HepG2 (cell line): ENCODE measurements at regions not wholly inside any gene's neighbourhood (a gene's known extent, or its start where the extent isn't known, plus 50 kb on each side); places are given as distances from the start of the nearest gene placed in this dataset.
"Not testable (repeated sequence)": the region's sequence is repeated elsewhere in the genome, so short reads cannot be mapped to it uniquely, and the experiment has no call there.

Source experiments
- ATAC-seq: fragments of 200-7000 bp; cut with Tn5 transposase; 3 replicates; pipeline ENCODE4 v1.9.1; 2020; ENCODE audit warnings: mild to moderate bottlenecking, moderate library complexity
- BruUV-seq: library from RNA; stranded (reverse); fragments of 400-500 nt; replicated peaks from 2 replicates; lab custom pipeline; 2021; lab: Mats Ljungman, UMichigan
- CTCF ChIA-PET: fragments of 300-600 bp; formaldehyde crosslinking; extraction: SDS; loops from one replicate; lab custom pipeline; 2021; ENCODE audit warnings: low total read pairs, inconsistent platforms, low intra/inter-chr PET ratio; lab: Yijun Ruan, JAX
- POLR2A ChIA-PET: fragments of 350-600 bp; sonication (Branson Sonifier 250); formaldehyde crosslinking; loops from one replicate; lab custom pipeline; 2020; ENCODE audit warnings: antibody characterized with exemption, inconsistent platforms; lab: Yijun Ruan, JAX
- DNase-seq: peaks from one replicate; pipeline ENCODE4 v3.0.0-alpha.2; 2015; ENCODE audit warnings: low spot score
- FAIRE-seq: peaks from 3 replicates; lab custom pipeline; 2011; peaks lifted over from hg19 to GRCh38; lab: Jason Lieb, UNC
- H2AFZ ChIP-seq: one replicate; pipeline ENCODE4 v1.6.1; 2011; ENCODE audit warnings: low read length, inconsistent platforms
- H3K27ac ChIP-seq: fragments of 300-600 bp; 3 replicates; pipeline ENCODE4 v1.8.0; 2011; ENCODE audit warnings: mixed run types, mild to moderate bottlenecking, mixed read lengths, low read length, inconsistent platforms; ENCODE audit not compliant: insufficient read depth; ENCODE audit errors: extremely low read length
- H3K27me3 ChIP-seq, 2 experiments: fragments of 200-600 bp in 1 of 2; 2 replicates in 1 of 2; 3 replicates in 1 of 2; pipeline versions ENCODE4 v1.6.0 to v1.8.0; 2011; ENCODE audit warnings: low read length in 2 of 2, mild to moderate bottlenecking in 2 of 2, moderate library complexity in 2 of 2, inconsistent platforms in 1 of 2; ENCODE audit not compliant: insufficient read depth in 2 of 2, control insufficient read depth in 1 of 2
- H3K36me3 ChIP-seq, 2 experiments: fragments of 200-600 bp in 1 of 2; replicated peaks in 1 of 2; 2 replicates in 1 of 2; 3 replicates in 1 of 2; pipeline versions ENCODE4 v1.5.1 to v1.8.0; 2011; ENCODE audit warnings: low read length in 2 of 2, inconsistent platforms in 1 of 2; ENCODE audit not compliant: insufficient read depth in 2 of 2, control insufficient read depth in 1 of 2
- H3K4me1 ChIP-seq: 2 replicates; pipeline ENCODE4 v1.5.1; 2012; ENCODE audit warnings: low read length, inconsistent platforms; ENCODE audit not compliant: insufficient read depth
- H3K4me2 ChIP-seq: 2 replicates; pipeline ENCODE4 v1.6.0; 2011; ENCODE audit warnings: low read depth, low read length, inconsistent platforms
- H3K4me3 ChIP-seq, 3 experiments: fragments of 200-600 bp in 1 of 3; sonication (generic), shearing (Covaris generic) in 1 of 3; replicated peaks in 1 of 3; 2 replicates each; pipeline ENCODE4 v1.5.1; 2011 to 2016; ENCODE audit warnings: low read length in 3 of 3, inconsistent platforms in 2 of 3, low read depth in 2 of 3, mild to moderate bottlenecking in 2 of 3, control low read depth in 1 of 3, mixed read lengths in 1 of 3; ENCODE audit not compliant: insufficient read depth in 1 of 3
- H3K79me2 ChIP-seq: one replicate; pipeline ENCODE4 v1.6.1; 2011; ENCODE audit warnings: low read length, inconsistent platforms; ENCODE audit not compliant: insufficient read depth
- H3K9ac ChIP-seq: 2 replicates; pipeline ENCODE4 v1.6.0; 2011; ENCODE audit warnings: mild to moderate bottlenecking, low read depth, low read length, inconsistent platforms; ENCODE audit not compliant: insufficient read depth
- H3K9me3 ChIP-seq: 2 replicates; pipeline ENCODE4 v1.5.1; 2012; ENCODE audit warnings: mild to moderate bottlenecking, low read length
- H4K20me1 ChIP-seq: 2 replicates; pipeline ENCODE4 v1.6.0; 2011; ENCODE audit warnings: inconsistent platforms, mild to moderate bottlenecking, low read length, moderate library complexity; ENCODE audit not compliant: insufficient read depth
- ATF3 ChIP-seq: sonication (generic); formaldehyde crosslinking; IDR thresholded peaks from 2 replicates; pipeline ENCODE4 v1.4.0; 2020; ENCODE audit warnings: missing genetic modification reagents
- FUBP1 ChIP-seq: sonication (generic); formaldehyde crosslinking; IDR thresholded peaks from 2 replicates; pipeline ENCODE4 v1.5.1; 2020; ENCODE audit warnings: missing genetic modification reagents, mild to moderate bottlenecking, borderline replicate concordance
- MTERF4 ChIP-seq: sonication (generic); formaldehyde crosslinking; IDR thresholded peaks from 2 replicates; pipeline ENCODE4 v1.8.0; 2023; ENCODE audit warnings: mild to moderate bottlenecking, missing genetic modification reagents
- NAIF1 ChIP-seq: sonication (generic); formaldehyde crosslinking; IDR thresholded peaks from 2 replicates; pipeline ENCODE4 v1.5.0; 2020; ENCODE audit warnings: mild to moderate bottlenecking, missing genetic modification reagents, borderline replicate concordance
- NONO ChIP-seq, 2 experiments: fragments of 450-650 bp in 1 of 2; sonication (generic) in 1 of 2; formaldehyde crosslinking in 1 of 2; IDR thresholded peaks in 1 of 2; conservative IDR thresholded peaks in 1 of 2; 2 replicates each; pipeline versions ENCODE4 v1.6.1 to v1.8.0; 2017 to 2022; ENCODE audit warnings: mild to moderate bottlenecking in 1 of 2, missing genetic modification reagents in 1 of 2, moderate library complexity in 1 of 2
- ZIK1 ChIP-seq: sonication (generic); formaldehyde crosslinking; IDR thresholded peaks from 2 replicates; pipeline ENCODE4 v1.5.0; 2020; ENCODE audit warnings: mild to moderate bottlenecking, low read depth, missing genetic modification reagents, borderline replicate concordance
- ZNF160 ChIP-seq: sonication (generic); formaldehyde crosslinking; IDR thresholded peaks from 2 replicates; pipeline ENCODE4 v1.8.0; 2022; ENCODE audit warnings: mild to moderate bottlenecking, inconsistent platforms, missing genetic modification reagents
- ZNF281 ChIP-seq: sonication (generic); formaldehyde crosslinking; IDR thresholded peaks from 2 replicates; pipeline ENCODE4 v1.4.0; 2020; ENCODE audit warnings: missing genetic modification reagents, borderline replicate concordance
- WGBS: methylation state at CpG from one replicate; pipeline ENCODE4 v1.1.6; 2017; ENCODE audit warnings: low lambda C conversion rate; 5-methylcytosine and 5-hydroxymethylcytosine counted together
- in situ Hi-C: cut with HindIII; loops from 2 replicates; pipeline ENCODE4 v1.10.0; 2017; ENCODE audit warnings: low pct_unique_long_range_greater_than_20kb; ENCODE audit not compliant: extremely low pct_ligation_motif_present
- intact Hi-C: fragments of 100-400 bp; cut with micrococcal nuclease; formaldehyde crosslinking; loops from one replicate; pipeline ENCODE4 v1.10.0; 2022; ENCODE audit not compliant: unreplicated experiment

GRCh38 chr7:35866186-35866585 is 65.3 kb downstream of the SEPTIN7 start (continued):
- TF ChIP-seq ZNF281 (CRISPR knock-in tag) = no peak

- DNase-seq, H3K27me3 ChIP-seq, H3K27ac ChIP-seq, H2AFZ ChIP-seq, H4K20me1 ChIP-seq, H3K4me2 ChIP-seq, H3K79me2 ChIP-seq, ATAC-seq, H3K4me1 ChIP-seq, POLR2A ChIA-PET, FAIRE-seq, in situ Hi-C loops, H3K9ac ChIP-seq, intact Hi-C loops, H3K9me3 ChIP-seq, CTCF ChIA-PET, H3K4me3 ChIP-seq, BruUV-seq: not testable (repeated sequence)
- peaks cover 2 to 14% of the 10 kb centered on the region in 2 experiments; a peak in 4 of 5 replicates for H3K36me3 ChIP-seq
- 77% methylated on average over 1 of the region's 1 CpG for WGBS
Observed at GRCh38 chr7:35869117-35869516, 68.3 kb downstream of the SEPTIN7 start.

- H4K20me1 ChIP-seq = no peaks in the 10 kb centered on the region
- peaks cover 0 to 16% of the 10 kb centered on the region in 2 experiments; a peak in 2 of 5 replicates for H3K36me3 ChIP-seq
- ChIA-PET CTCF (no interaction called here), POLR2A (no interaction called here)
- FAIRE-seq = no peak
- H3K27me3 ChIP-seq = no peaks in the 10 kb centered on the region
- no peaks in the 10 kb centered on the region for H3K4me1 ChIP-seq
- BruUV-seq = no TSS peak
- no peak overlapping the region for H3K4me2 ChIP-seq
- no peak overlapping the region for H3K9ac ChIP-seq
- H2AFZ ChIP-seq = no peak overlapping the region
- intact Hi-C loops (no loop called here), in situ Hi-C loops (no loop called here)
- H3K27ac ChIP-seq = no peak overlapping the region
- no peak overlapping the region for H3K4me3 ChIP-seq
- 95% methylated on average over 5 of the region's 5 CpGs for WGBS
- H3K9me3 ChIP-seq = no peaks in the 10 kb centered on the region
- no peak for DNase-seq
- no peak for ATAC-seq
- peaks cover 2% of the 10 kb centered on the region for H3K79me2 ChIP-seq
- TF ChIP-seq ZIK1 (CRISPR knock-in tag) (no peak), ATF3 (CRISPR knock-in tag) (no peak), FUBP1 (CRISPR knock-in tag) (no peak), NONO (IDR thresholded peaks at IDR 0.05) (no peak), NONO (CRISPR knock-in tag; conservative IDR thresholded peaks at IDR 0.05) (no peak), NAIF1 (no peak), ZNF160 (CRISPR knock-in tag) (no peak), MTERF4 (CRISPR knock-in tag) (no peak)
Observed at GRCh38 chr7:35869810-35870209, 69.0 kb downstream of the SEPTIN7 start.
